ENCODE measurements at regions not wholly inside any gene's neighbourhood (a gene's known extent, or its start where the extent isn't known, plus 50 kb on each side); places are given as distances from the start of the nearest gene placed in this dataset.

DNA sequence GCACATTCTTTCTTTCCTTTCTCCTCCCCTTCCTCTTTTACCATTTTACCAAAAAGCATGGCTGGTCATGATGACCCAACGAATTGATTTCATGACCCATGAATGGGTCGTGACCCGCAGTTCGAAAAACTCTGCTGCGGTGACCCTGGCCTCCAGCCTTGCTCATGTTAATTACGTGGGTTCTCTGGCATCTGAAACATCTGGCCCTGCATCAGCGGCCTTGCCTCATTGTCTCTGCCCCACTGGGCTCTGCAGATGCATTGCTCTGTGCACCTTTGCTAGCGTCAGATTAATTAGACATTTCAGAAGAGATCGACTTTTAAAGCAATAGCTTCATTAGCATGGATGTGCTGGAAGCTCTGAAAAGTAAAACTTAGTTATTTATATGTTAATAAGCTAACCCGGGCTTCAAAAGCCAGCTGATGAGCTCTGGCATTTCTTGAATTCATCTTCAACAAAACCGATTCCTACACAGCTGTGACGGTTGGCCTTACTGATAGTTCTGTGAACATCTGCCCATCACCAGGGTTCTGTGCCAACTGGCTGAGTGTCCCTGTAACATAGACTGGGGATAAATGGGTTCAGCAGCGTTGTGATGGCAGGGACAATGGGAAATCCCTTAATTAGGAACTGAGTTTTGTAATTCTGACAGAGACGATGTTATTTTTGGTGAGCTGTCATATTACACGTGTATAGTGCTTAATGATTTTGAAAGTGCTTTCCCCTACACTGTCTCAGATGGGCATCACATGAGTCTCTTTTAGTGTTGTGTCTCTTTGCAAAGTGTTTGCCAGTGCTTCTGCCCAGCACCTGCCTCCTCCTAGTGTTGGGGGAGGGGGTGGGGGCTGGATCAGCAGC, 225.9 kb upstream of the EEF2KMT start:
- Histone ChIP-seq H3K27ac (ENCODE audit: low read depth, low read length, poor library complexity, severe bottlenecking) (no peak overlapping the region), H2AFZ (ENCODE audit: low read length) (no peak overlapping the region), H3K36me3 (ENCODE audit: insufficient read depth, low read length) (no peaks in the 10 kb centered on the region), H3K4me3 (ENCODE audit: low read depth, low read length, poor library complexity, severe bottlenecking) (no peak overlapping the region), H4K20me1 (ENCODE audit: insufficient read depth, low read length) (no peaks in the 10 kb centered on the region), H3K79me2 (ENCODE audit: insufficient read depth, low read depth, low read length) (no peaks in the 10 kb centered on the region), H3K4me2 (ENCODE audit: low read length) (no peak overlapping the region), H3K9me3 (ENCODE audit: low read length) (no peaks in the 10 kb centered on the region), H3K9me2 (ENCODE audit: insufficient read depth, low read length) (no peaks in the 10 kb centered on the region), H3K4me1 (ENCODE audit: insufficient read depth, low read length, poor library complexity, severe bottlenecking) (no peaks in the 10 kb centered on the region)
- ChIA-PET POLR2A (no interaction called here), CTCF (ENCODE audit: unreplicated experiment) (no interaction called here)
- DNase-seq (ENCODE audit: low spot score): no peak
- no TSS peak for BruUV-seq (replicated peaks)
- intact Hi-C loops (cut with micrococcal nuclease; ENCODE audit: unreplicated experiment): no loop called here
- TF ChIP-seq EZH2phosphoT487 (IDR thresholded peaks at IDR 0.05; ENCODE audit: borderline replicate concordance, low read depth, low read length): no peak
- TF ChIP-seq, protein P1, sequence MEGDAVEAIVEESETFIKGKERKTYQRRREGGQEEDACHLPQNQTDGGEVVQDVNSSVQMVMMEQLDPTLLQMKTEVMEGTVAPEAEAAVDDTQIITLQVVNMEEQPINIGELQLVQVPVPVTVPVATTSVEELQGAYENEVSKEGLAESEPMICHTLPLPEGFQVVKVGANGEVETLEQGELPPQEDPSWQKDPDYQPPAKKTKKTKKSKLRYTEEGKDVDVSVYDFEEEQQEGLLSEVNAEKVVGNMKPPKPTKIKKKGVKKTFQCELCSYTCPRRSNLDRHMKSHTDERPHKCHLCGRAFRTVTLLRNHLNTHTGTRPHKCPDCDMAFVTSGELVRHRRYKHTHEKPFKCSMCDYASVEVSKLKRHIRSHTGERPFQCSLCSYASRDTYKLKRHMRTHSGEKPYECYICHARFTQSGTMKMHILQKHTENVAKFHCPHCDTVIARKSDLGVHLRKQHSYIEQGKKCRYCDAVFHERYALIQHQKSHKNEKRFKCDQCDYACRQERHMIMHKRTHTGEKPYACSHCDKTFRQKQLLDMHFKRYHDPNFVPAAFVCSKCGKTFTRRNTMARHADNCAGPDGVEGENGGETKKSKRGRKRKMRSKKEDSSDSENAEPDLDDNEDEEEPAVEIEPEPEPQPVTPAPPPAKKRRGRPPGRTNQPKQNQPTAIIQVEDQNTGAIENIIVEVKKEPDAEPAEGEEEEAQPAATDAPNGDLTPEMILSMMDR (conservative IDR thresholded peaks at IDR 0.05; ENCODE audit: low read length): no peak

DNA sequence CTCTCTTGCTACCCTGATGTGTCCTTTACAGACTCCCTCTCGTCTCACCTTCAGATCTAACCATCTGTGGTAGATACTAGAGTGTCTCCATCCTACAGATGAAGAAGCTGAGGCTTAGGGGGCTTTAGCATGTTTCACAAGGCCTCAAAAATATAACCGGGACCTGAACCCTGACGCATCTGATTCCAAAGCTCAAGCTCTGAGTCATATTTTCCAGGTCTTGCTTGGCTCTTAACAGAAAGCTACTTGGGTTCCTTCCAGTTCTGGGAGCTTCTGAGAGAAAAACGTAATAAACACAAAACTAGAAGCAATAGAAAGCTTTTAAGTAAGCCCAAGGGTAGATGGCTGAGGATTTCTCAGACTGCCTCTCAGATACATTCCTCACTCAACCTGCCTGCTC, 224.3 kb upstream of the EEF2KMT start:
- Histone ChIP-seq H3K27ac (ENCODE audit: low read depth, low read length, poor library complexity, severe bottlenecking) (no peak overlapping the region), H3K79me2 (ENCODE audit: insufficient read depth, low read depth, low read length) (no peaks in the 10 kb centered on the region), H3K9me3 (ENCODE audit: low read length) (no peaks in the 10 kb centered on the region), H3K9me2 (ENCODE audit: insufficient read depth, low read length) (no peaks in the 10 kb centered on the region), H3K36me3 (ENCODE audit: insufficient read depth, low read length) (no peaks in the 10 kb centered on the region), H4K20me1 (ENCODE audit: insufficient read depth, low read length) (no peaks in the 10 kb centered on the region), H3K4me2 (ENCODE audit: low read length) (no peak overlapping the region), H3K4me3 (ENCODE audit: low read depth, low read length, poor library complexity, severe bottlenecking) (no peak overlapping the region), H2AFZ (ENCODE audit: low read length) (no peak overlapping the region), H3K4me1 (ENCODE audit: insufficient read depth, low read length, poor library complexity, severe bottlenecking) (no peaks in the 10 kb centered on the region)
- ChIA-PET CTCF (ENCODE audit: unreplicated experiment) (no interaction called here), POLR2A (no interaction called here)
- intact Hi-C loops (cut with micrococcal nuclease; ENCODE audit: unreplicated experiment): no loop called here
- TF ChIP-seq EZH2phosphoT487 (IDR thresholded peaks at IDR 0.05; ENCODE audit: borderline replicate concordance, low read depth, low read length): no peak
- TF ChIP-seq, protein P1 (conservative IDR thresholded peaks at IDR 0.05; ENCODE audit: low read length): no peak
- no TSS peak for BruUV-seq (replicated peaks)
- no peak for DNase-seq (ENCODE audit: low spot score)

DNA sequence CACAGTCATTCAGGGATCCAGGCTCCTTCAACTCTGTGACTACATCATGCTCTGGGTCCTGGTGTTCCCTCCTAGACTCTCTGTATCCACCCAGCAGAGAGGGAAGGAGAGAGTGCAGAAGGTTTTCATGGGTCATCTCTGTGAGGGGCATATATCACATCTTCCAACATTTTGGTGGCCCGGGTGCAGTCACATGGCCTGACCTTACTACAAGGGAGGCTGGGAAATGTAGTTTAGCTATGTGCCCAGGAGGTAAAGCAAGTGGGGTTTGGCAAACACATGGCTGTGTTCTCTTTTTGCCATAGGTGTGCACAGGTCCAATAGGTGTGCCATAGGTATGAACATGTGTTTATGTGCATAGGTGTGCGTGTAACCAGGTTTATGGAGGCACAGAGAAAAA, 222.2 kb upstream of the EEF2KMT start:
- POLR2A ChIA-PET: no interaction called here
- BruUV-seq (replicated peaks): no TSS peak
- Histone ChIP-seq H4K20me1 (ENCODE audit: insufficient read depth, low read length) (no peaks in the 10 kb centered on the region), H3K36me3 (ENCODE audit: insufficient read depth, low read length) (no peaks in the 10 kb centered on the region), H3K4me2 (ENCODE audit: low read length) (no peak overlapping the region), H3K4me1 (ENCODE audit: insufficient read depth, low read length, poor library complexity, severe bottlenecking) (no peaks in the 10 kb centered on the region), H3K9me3 (ENCODE audit: low read length) (no peaks in the 10 kb centered on the region), H3K27ac (ENCODE audit: low read depth, low read length, poor library complexity, severe bottlenecking) (no peak overlapping the region), H2AFZ (ENCODE audit: low read length) (no peak overlapping the region), H3K4me3 (ENCODE audit: low read depth, low read length, poor library complexity, severe bottlenecking) (no peak overlapping the region), H3K79me2 (ENCODE audit: insufficient read depth, low read depth, low read length) (no peaks in the 10 kb centered on the region), H3K9me2 (ENCODE audit: insufficient read depth, low read length) (no peaks in the 10 kb centered on the region)
- CTCF ChIA-PET (ENCODE audit: unreplicated experiment): no interaction called here
- no peak for DNase-seq (ENCODE audit: low spot score)
- intact Hi-C loops (cut with micrococcal nuclease; ENCODE audit: unreplicated experiment): no loop called here
- no peak for TF ChIP-seq EZH2phosphoT487 (IDR thresholded peaks at IDR 0.05; ENCODE audit: borderline replicate concordance, low read depth, low read length)
- TF ChIP-seq, protein P1 (conservative IDR thresholded peaks at IDR 0.05; ENCODE audit: low read length): no peak
